Neural cell (in vitro differentiated cells): ENCODE measurements at regions not wholly inside any gene's neighbourhood (a gene's known extent, or its start where the extent isn't known, plus 50 kb on each side); places are given as distances from the start of the nearest gene placed in this dataset.
A peak's percentile ranks its signal among the peaks of the same experiment; 100 is the strongest.

Experiments used
- H2AFZ ChIP-seq: fragments of 200-600, 300-800 bp; sonication (generic), shearing (Covaris generic); 2 replicates; pipeline ENCODE4 v1.6.0; 2014; ENCODE audit warnings: low read depth, mild to moderate bottlenecking, antibody characterized with exemption, low read length, moderate library complexity
- H3F3A ChIP-seq: fragments of 200-600 bp; shearing (Covaris generic); 2 replicates; pipeline ENCODE4 v1.6.1; 2016; ENCODE audit warnings: mild to moderate bottlenecking, moderate library complexity, mixed read lengths, antibody characterized with exemption, low read length; ENCODE audit not compliant: insufficient read depth, poor library complexity, severe bottlenecking
- H3K27ac ChIP-seq: fragments of 200-600, 300-800 bp; sonication (generic), shearing (Covaris generic); 2 replicates; pipeline ENCODE4 v1.5.1; 2014; ENCODE audit warnings: mild to moderate bottlenecking, low read length, moderate library complexity
- H3K27me3 ChIP-seq: fragments of 300-800, 200-600 bp; sonication (generic), shearing (Covaris generic); 2 replicates; pipeline ENCODE4 v1.6.0; 2014; ENCODE audit warnings: mild to moderate bottlenecking, low read depth, low read length, moderate library complexity; ENCODE audit not compliant: insufficient read depth
- H3K36me3 ChIP-seq: fragments of 300-800, 200-600 bp; sonication (generic), shearing (Covaris generic); 2 replicates; pipeline ENCODE4 v1.5.1; 2014; ENCODE audit warnings: mild to moderate bottlenecking, antibody characterized with exemption, low read length, moderate library complexity; ENCODE audit not compliant: insufficient read depth
- H3K4me2 ChIP-seq: fragments of 300-800, 200-600 bp; sonication (generic), shearing (Covaris generic); 2 replicates; pipeline ENCODE4 v1.6.0; 2014; ENCODE audit warnings: mild to moderate bottlenecking, low read length
- H3K4me3 ChIP-seq: fragments of 300-800, 200-600 bp; sonication (generic), shearing (Covaris generic); 2 replicates; pipeline ENCODE4 v1.5.1; 2014; ENCODE audit warnings: mild to moderate bottlenecking, low read length, moderate library complexity
- H3K79me2 ChIP-seq: fragments of 200-600 bp; shearing (Covaris generic); replicated peaks from 2 replicates; pipeline ENCODE4 v1.6.0; 2014; ENCODE audit warnings: mild to moderate bottlenecking, low read length, moderate library complexity; ENCODE audit not compliant: insufficient read depth
- H3K9ac ChIP-seq: fragments of 300-800, 200-600 bp; sonication (generic), shearing (Covaris generic); 2 replicates; pipeline ENCODE4 v1.6.1; 2016; ENCODE audit warnings: mild to moderate bottlenecking, low read length, mixed read lengths
- H3K9me2 ChIP-seq: fragments of 200-600 bp; shearing (Covaris generic); 2 replicates; pipeline ENCODE4 v1.6.1; 2016; ENCODE audit warnings: mild to moderate bottlenecking, low read length, mixed read lengths; ENCODE audit not compliant: insufficient read depth
- H3K9me3 ChIP-seq: fragments of 200-600, 300-800 bp; sonication (generic), shearing (Covaris generic); 2 replicates; pipeline ENCODE4 v1.6.1; 2016; ENCODE audit warnings: mild to moderate bottlenecking, mixed run types, low read length, moderate library complexity, mixed read lengths
- H4K20me1 ChIP-seq: fragments of 200-600 bp; shearing (Covaris generic); 2 replicates; pipeline ENCODE4 v1.6.1; 2016; ENCODE audit warnings: mild to moderate bottlenecking, mixed run types; ENCODE audit not compliant: insufficient read depth
- CTCF ChIP-seq: fragments of 450-650 bp; IDR thresholded peaks from 2 replicates; pipeline ENCODE4 v1.5.1; 2014; ENCODE audit warnings: antibody characterized with exemption, mild to moderate bottlenecking, moderate library complexity; ENCODE audit not compliant: poor library complexity, severe bottlenecking
- EP300 ChIP-seq: fragments of 450-650 bp; conservative IDR thresholded peaks from 2 replicates; pipeline ENCODE4 v1.6.1; 2014; ENCODE audit warnings: antibody characterized with exemption, mild to moderate bottlenecking, moderate library complexity; ENCODE audit not compliant: poor library complexity, severe bottlenecking
- EZH2 ChIP-seq: fragments of 200-600, 300-800 bp; shearing (Covaris generic), sonication (generic); IDR thresholded peaks from 2 replicates; pipeline ENCODE4 v1.6.1; 2014; ENCODE audit warnings: antibody characterized with exemption, low read length, borderline replicate concordance, mild to moderate bottlenecking; ENCODE audit not compliant: insufficient read depth, poor library complexity, severe bottlenecking
- MXI1 ChIP-seq: fragments of 450-650 bp; conservative IDR thresholded peaks from 2 replicates; pipeline ENCODE4 v1.6.1; 2014; ENCODE audit warnings: antibody characterized with exemption, mild to moderate bottlenecking; ENCODE audit not compliant: poor library complexity, severe bottlenecking
- POLR2AphosphoS5 ChIP-seq: IDR thresholded peaks from 2 replicates; pipeline ENCODE4 v1.6.1; 2012
- RAD21 ChIP-seq: fragments of 450-650 bp; conservative IDR thresholded peaks from 2 replicates; pipeline ENCODE4 v1.6.1; 2014; ENCODE audit warnings: antibody characterized with exemption, mild to moderate bottlenecking, moderate library complexity
- REST ChIP-seq: IDR thresholded peaks from 2 replicates; pipeline ENCODE4 v1.6.1; 2012; ENCODE audit warnings: borderline replicate concordance
- SMC3 ChIP-seq: fragments of 450-650 bp; conservative IDR thresholded peaks from 2 replicates; pipeline ENCODE4 v1.6.1; 2014; ENCODE audit warnings: antibody characterized with exemption, mild to moderate bottlenecking, moderate library complexity; ENCODE audit not compliant: poor library complexity
- TAF1 ChIP-seq: IDR thresholded peaks from 2 replicates; pipeline ENCODE4 v1.6.1; 2012; ENCODE audit warnings: low read depth

- H4K20me1 ChIP-seq, result no peaks in the 10 kb centered on the region
- peak overlapping the region; percentile 9 for H3K27ac ChIP-seq
- H3K36me3 ChIP-seq, result no peaks in the 10 kb centered on the region
- H3K27me3 ChIP-seq, result no peaks in the 10 kb centered on the region
- H3K4me2 ChIP-seq, result no peak overlapping the region
- H3K9me2 ChIP-seq, result no peaks in the 10 kb centered on the region
- H3K79me2 ChIP-seq, result no peaks in the 10 kb centered on the region
- no peak overlapping the region for H3K9ac ChIP-seq
- no peaks in the 10 kb centered on the region for H3K9me3 ChIP-seq
- no peak overlapping the region for H2AFZ ChIP-seq
- TF ChIP-seq CTCF (no peak), POLR2AphosphoS5 (peak; percentile 77), EP300 (peak; percentile 97), RAD21 (no peak), TAF1 (no peak), REST (peak; percentile 23), SMC3 (no peak), EZH2 (no peak), MXI1 (no peak)
- no peak overlapping the region for H3K4me3 ChIP-seq
- H3F3A ChIP-seq, result no peaks in the 10 kb centered on the region
Measured at GRCh38 chr10:2745666-2746065, 321.7 kb upstream of the PFKP start.

DNA sequence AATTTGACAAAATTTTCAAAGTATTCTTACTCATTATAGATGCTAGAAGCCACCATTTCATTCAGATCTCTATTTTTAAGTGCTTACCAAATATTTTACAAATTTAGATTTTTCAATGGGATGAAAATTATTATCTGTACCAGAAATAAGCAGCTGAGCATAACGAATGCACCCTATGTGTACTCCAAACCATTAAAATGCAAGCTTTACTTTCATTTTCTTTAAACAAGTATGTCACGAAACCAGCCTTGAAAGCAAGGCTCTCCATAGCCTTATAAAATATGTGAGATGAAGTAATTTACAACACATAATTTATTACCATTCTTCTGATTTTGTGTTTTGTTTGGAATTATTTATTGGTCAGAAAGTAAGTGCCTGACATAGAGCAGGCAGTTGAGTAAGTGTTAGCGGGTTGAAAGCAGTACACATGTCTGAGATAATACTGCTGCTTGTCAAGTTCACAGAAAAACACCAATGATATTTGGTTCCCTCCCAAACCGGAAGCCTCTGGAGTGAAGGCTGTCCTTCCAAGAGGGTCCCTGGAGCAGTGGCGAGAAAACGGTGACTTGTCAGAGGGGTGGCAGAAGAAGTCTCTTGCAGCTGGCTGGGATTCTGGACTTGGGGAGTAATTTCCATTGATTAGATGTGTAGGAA, 322.7 kb upstream of the PFKP start:
- Histone ChIP-seq H4K20me1 (no peaks in the 10 kb centered on the region), H3K27ac (no peak overlapping the region), H3K4me2 (no peak overlapping the region), H3K4me3 (no peak overlapping the region), H3F3A (no peaks in the 10 kb centered on the region), H3K79me2 (no peaks in the 10 kb centered on the region), H3K27me3 (no peaks in the 10 kb centered on the region), H3K36me3 (no peaks in the 10 kb centered on the region), H3K9me2 (no peaks in the 10 kb centered on the region), H2AFZ (no peak overlapping the region), H3K9ac (no peak overlapping the region), H3K9me3 (no peaks in the 10 kb centered on the region)
- no peak for TF ChIP-seq EP300
- TF ChIP-seq POLR2AphosphoS5, result no peak
- TF ChIP-seq REST, result no peak
- TF ChIP-seq MXI1, result no peak
- TF ChIP-seq CTCF, result no peak
- TF ChIP-seq TAF1, result no peak
- TF ChIP-seq SMC3, result no peak
- TF ChIP-seq RAD21, result no peak
- no peak for TF ChIP-seq EZH2
